ENCODE measurements at regions not wholly inside any gene's neighbourhood (a gene's known extent, or its start where the extent isn't known, plus 50 kb on each side); places are given as distances from the start of the nearest gene placed in this dataset.

DNA sequence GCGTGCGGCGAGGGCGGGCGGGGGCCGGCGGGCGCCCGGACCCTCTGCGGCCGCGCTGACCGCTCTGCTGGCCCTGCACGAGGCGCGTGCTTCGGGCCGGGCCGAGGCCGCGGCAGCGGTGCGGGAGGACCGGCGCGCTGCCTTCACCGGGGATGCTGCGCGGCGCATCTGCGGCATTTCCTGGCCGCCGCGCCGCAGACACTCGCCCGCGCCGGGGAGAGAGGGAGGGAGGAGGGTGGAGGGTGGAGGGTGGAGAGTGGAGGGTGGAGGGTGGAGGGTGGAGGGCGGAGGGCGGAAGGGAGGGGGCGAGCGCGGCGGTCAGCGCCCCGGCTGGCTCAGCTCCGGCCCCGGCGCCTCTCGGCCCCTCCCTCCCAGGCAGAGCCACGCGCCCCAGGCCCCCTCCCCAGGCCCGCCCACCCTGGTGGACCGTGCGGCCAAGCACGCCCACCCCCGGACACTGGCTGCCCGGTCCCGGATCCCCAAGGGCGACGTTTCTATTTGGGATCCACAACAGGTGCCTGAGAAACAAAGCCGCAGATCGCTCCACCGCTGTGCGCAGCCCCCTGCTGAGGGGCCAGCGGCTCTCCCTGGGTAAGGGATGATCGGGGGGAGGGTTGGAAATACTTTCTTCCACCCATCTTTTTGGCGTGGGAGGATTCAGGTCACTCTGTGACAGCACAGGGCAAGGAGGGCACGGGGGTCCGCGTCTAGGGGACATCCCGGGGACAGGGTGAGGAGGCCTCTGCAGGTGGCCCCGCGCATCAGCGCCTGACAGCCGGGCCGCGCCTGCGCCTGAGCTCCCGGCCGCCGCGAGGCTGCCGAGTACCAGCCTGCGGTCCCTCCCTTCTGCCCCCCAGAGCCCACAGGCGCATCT lies 111.2 kb upstream of the BEND6 start:
- Histone ChIP-seq H3K27ac (ENCODE audit: low read depth, low read length) (peak overlapping the region; percentile 97), H3K27me3 (ENCODE audit: insufficient read depth, low read length) (no peaks in the 10 kb centered on the region), H3K36me3 (ENCODE audit: control insufficient read depth in 1 of 2, insufficient read depth in 2 of 2, low read length in 2 of 2) (no peaks in the 10 kb centered on the region), H3K79me2 (ENCODE audit: insufficient read depth, low read length) (peaks cover 62% of the 10 kb centered on the region), H3K9me3 (ENCODE audit: control insufficient read depth in 1 of 2, insufficient read depth in 1 of 2, low read depth in 1 of 2, low read length in 2 of 2) (no peaks in the 10 kb centered on the region), H3K9ac (ENCODE audit: low read length) (peak overlapping the region; percentile 82), H2AFZ (ENCODE audit: low read depth, low read length, poor library complexity, severe bottlenecking) (no peak overlapping the region), H3K4me2 (ENCODE audit: low read length) (peak overlapping the region; percentile 92), H3K4me3 (replicated peaks in 1 of 2; ENCODE audit: low read depth in 1 of 2, low read length in 2 of 2) (peak overlapping the region; percentile 87 to 91), H3K9me2 (ENCODE audit: insufficient read depth) (no peaks in the 10 kb centered on the region), H3K4me1 (ENCODE audit: control insufficient read depth in 1 of 2, insufficient read depth in 2 of 2, low read length in 2 of 2) (peaks cover 28 to 53% of the 10 kb centered on the region in 2 experiments), H4K20me1 (ENCODE audit: insufficient read depth) (no peaks in the 10 kb centered on the region; the same call in 1 of the 2 replicates)
- no TSS peak for BruUV-seq (replicated peaks)
- ATAC-seq (peak; percentile 91), DNase-seq (ENCODE audit: low read depth, low spot score) (peak; percentile 78)
- intact Hi-C loops (cut with micrococcal nuclease) = loop anchor here (2.0 to 10.0 kb wide), 4 partner anchors 86 to 299 kb away; no protein-coding TSS in a partner anchor
- ChIA-PET CTCF (interaction anchor here (0.6 to 1.6 kb wide), 9 partner anchors 17 to 323 kb away, joined by 3 to 5 read pairs (median 3); partner anchors contain the start of gene DST), POLR2A (interaction anchor here (1.0 kb wide), 1 partner anchor 16 kb away, joined by 4 read pairs; no protein-coding TSS in a partner anchor), RAD21 (ENCODE audit: low non-redundant PET in 1 of 2, low total read pairs in 2 of 2, uncharacterized antibody in 2 of 2, unreplicated experiment in 2 of 2) (no interaction called here)
- TF ChIP-seq YY1 (IDR thresholded peaks at IDR 0.05; ENCODE audit: extremely low read depth, insufficient replicate concordance, low read depth, low read length) = no peak
- no peak; the same call in 1 of the 2 replicates for TF ChIP-seq SIN3A (IDR thresholded peaks at IDR 0.05; ENCODE audit: low read depth)
- TF ChIP-seq JUND (IDR thresholded peaks at IDR 0.05) = no peak
- no peak for TF ChIP-seq SRF (IDR thresholded peaks at IDR 0.05; ENCODE audit: low read depth)
- no peak for TF ChIP-seq ELF1 (IDR thresholded peaks at IDR 0.05; ENCODE audit: borderline replicate concordance, low read depth)
- no peak for TF ChIP-seq TCF7L2 (IDR thresholded peaks at IDR 0.05; ENCODE audit: borderline replicate concordance, extremely low read depth, insufficient read depth, insufficient read length)
- TF ChIP-seq, protein P1, sequence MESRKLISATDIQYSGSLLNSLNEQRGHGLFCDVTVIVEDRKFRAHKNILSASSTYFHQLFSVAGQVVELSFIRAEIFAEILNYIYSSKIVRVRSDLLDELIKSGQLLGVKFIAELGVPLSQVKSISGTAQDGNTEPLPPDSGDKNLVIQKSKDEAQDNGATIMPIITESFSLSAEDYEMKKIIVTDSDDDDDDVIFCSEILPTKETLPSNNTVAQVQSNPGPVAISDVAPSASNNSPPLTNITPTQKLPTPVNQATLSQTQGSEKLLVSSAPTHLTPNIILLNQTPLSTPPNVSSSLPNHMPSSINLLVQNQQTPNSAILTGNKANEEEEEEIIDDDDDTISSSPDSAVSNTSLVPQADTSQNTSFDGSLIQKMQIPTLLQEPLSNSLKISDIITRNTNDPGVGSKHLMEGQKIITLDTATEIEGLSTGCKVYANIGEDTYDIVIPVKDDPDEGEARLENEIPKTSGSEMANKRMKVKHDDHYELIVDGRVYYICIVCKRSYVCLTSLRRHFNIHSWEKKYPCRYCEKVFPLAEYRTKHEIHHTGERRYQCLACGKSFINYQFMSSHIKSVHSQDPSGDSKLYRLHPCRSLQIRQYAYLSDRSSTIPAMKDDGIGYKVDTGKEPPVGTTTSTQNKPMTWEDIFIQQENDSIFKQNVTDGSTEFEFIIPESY (IDR thresholded peaks at IDR 0.05; ENCODE audit: extremely low read depth, insufficient replicate concordance, low read length) = no peak
- TF ChIP-seq SP1 (IDR thresholded peaks at IDR 0.05; ENCODE audit: low read depth) = no peak
- TF ChIP-seq, protein P2, sequence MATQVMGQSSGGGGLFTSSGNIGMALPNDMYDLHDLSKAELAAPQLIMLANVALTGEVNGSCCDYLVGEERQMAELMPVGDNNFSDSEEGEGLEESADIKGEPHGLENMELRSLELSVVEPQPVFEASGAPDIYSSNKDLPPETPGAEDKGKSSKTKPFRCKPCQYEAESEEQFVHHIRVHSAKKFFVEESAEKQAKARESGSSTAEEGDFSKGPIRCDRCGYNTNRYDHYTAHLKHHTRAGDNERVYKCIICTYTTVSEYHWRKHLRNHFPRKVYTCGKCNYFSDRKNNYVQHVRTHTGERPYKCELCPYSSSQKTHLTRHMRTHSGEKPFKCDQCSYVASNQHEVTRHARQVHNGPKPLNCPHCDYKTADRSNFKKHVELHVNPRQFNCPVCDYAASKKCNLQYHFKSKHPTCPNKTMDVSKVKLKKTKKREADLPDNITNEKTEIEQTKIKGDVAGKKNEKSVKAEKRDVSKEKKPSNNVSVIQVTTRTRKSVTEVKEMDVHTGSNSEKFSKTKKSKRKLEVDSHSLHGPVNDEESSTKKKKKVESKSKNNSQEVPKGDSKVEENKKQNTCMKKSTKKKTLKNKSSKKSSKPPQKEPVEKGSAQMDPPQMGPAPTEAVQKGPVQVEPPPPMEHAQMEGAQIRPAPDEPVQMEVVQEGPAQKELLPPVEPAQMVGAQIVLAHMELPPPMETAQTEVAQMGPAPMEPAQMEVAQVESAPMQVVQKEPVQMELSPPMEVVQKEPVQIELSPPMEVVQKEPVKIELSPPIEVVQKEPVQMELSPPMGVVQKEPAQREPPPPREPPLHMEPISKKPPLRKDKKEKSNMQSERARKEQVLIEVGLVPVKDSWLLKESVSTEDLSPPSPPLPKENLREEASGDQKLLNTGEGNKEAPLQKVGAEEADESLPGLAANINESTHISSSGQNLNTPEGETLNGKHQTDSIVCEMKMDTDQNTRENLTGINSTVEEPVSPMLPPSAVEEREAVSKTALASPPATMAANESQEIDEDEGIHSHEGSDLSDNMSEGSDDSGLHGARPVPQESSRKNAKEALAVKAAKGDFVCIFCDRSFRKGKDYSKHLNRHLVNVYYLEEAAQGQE (IDR thresholded peaks at IDR 0.05; ENCODE audit: low read depth) = no peak
- TF ChIP-seq, protein P3, sequence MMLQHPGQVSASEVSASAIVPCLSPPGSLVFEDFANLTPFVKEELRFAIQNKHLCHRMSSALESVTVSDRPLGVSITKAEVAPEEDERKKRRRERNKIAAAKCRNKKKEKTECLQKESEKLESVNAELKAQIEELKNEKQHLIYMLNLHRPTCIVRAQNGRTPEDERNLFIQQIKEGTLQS (IDR thresholded peaks at IDR 0.05) = no peak
- peak; percentile 54; the same call in 1 of the 2 replicates for TF ChIP-seq POLR2AphosphoS5 (IDR thresholded peaks at IDR 0.05; ENCODE audit: low read depth, low read length)
- TF ChIP-seq POLR2A (IDR thresholded peaks at IDR 0.05; ENCODE audit: borderline replicate concordance, extremely low read depth, insufficient read depth, insufficient read length) = no peak
- TF ChIP-seq ZFX (IDR thresholded peaks at IDR 0.05) = peak; percentile 45
- no peak for TF ChIP-seq CEBPB (IDR thresholded peaks at IDR 0.05; ENCODE audit: low read depth)
- no peak for TF ChIP-seq ZNF274 (IDR thresholded peaks at IDR 0.05; ENCODE audit: low read depth, low read length)
- no peak for TF ChIP-seq EZH2 (IDR thresholded peaks at IDR 0.05)
- no peak for TF ChIP-seq CBX3 (IDR thresholded peaks at IDR 0.05; ENCODE audit: low read depth)
- TF ChIP-seq, protein P4, sequence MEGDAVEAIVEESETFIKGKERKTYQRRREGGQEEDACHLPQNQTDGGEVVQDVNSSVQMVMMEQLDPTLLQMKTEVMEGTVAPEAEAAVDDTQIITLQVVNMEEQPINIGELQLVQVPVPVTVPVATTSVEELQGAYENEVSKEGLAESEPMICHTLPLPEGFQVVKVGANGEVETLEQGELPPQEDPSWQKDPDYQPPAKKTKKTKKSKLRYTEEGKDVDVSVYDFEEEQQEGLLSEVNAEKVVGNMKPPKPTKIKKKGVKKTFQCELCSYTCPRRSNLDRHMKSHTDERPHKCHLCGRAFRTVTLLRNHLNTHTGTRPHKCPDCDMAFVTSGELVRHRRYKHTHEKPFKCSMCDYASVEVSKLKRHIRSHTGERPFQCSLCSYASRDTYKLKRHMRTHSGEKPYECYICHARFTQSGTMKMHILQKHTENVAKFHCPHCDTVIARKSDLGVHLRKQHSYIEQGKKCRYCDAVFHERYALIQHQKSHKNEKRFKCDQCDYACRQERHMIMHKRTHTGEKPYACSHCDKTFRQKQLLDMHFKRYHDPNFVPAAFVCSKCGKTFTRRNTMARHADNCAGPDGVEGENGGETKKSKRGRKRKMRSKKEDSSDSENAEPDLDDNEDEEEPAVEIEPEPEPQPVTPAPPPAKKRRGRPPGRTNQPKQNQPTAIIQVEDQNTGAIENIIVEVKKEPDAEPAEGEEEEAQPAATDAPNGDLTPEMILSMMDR (IDR thresholded peaks at IDR 0.05 in 2 of 3, conservative IDR thresholded peaks at IDR 0.05 in 1 of 3; ENCODE audit: borderline replicate concordance in 1 of 3, insufficient read depth in 1 of 3, low read depth in 2 of 3, low read length in 2 of 3) = peak in 2 of 3 experiments; percentile 43 to 72; a peak in 3 of 6 replicates
- no peak for TF ChIP-seq EGR1 (IDR thresholded peaks at IDR 0.05; ENCODE audit: low read depth)
